Common myeloid progenitor, CD34-positive (primary cell): ENCODE measurements at regions not wholly inside any gene's neighbourhood (a gene's known extent, or its start where the extent isn't known, plus 50 kb on each side); places are given as distances from the start of the nearest gene placed in this dataset.

Source experiments
- CTCF ChIA-PET: fragments of 350-600 bp; sonication (Branson Sonifier 250); formaldehyde crosslinking; loops from one replicate; lab custom pipeline; 2021; ENCODE audit warnings: antibody characterized with exemption; lab: Charles Lee
- POLR2A ChIA-PET: fragments of 350-600 bp; sonication (Branson Sonifier 250); formaldehyde crosslinking; loops from one replicate; lab custom pipeline; 2021; ENCODE audit warnings: antibody characterized with exemption; lab: Charles Lee
- DNase-seq, 3 donors: peaks; one replicate each; pipeline versions ENCODE4 v3.0.0 to v3.0.0-alpha.2; 2013
- H3K27ac ChIP-seq, 2 experiments: 1 replicate in 1 of 2; 2 replicates in 1 of 2; pipeline ENCODE4 v1.7.0; 2013; ENCODE audit warnings: inconsistent platforms in 2 of 2, low read length in 2 of 2, mild to moderate bottlenecking in 2 of 2, low read depth in 1 of 2, moderate library complexity in 1 of 2; ENCODE audit not compliant: severe bottlenecking in 2 of 2, insufficient read depth in 1 of 2, poor library complexity in 1 of 2
- H3K27me3 ChIP-seq, 5 experiments: replicated peaks in 2 of 5; 1 replicate in 3 of 5; 2 replicates in 2 of 5; pipeline versions ENCODE4 v1.6.1 to v1.7.0; 2013; ENCODE audit warnings: low read length in 4 of 5, mild to moderate bottlenecking in 2 of 5, moderate library complexity in 2 of 5, inconsistent platforms in 1 of 5; ENCODE audit not compliant: insufficient read depth in 5 of 5, control insufficient read depth in 4 of 5
- H3K36me3 ChIP-seq, 4 experiments: 1 replicate in 2 of 4; 2 replicates in 2 of 4; pipeline versions ENCODE4 v1.6.1 to v1.7.0; 2013; ENCODE audit warnings: low read length in 3 of 4, control low read depth in 1 of 4, mild to moderate bottlenecking in 1 of 4; ENCODE audit not compliant: control insufficient read depth in 4 of 4, insufficient read depth in 4 of 4
- H3K4me1 ChIP-seq, 4 experiments: 1 replicate in 3 of 4; 2 replicates in 1 of 4; pipeline versions ENCODE4 v1.6.1 to v1.7.1; 2013; ENCODE audit warnings: low read length in 3 of 4, mild to moderate bottlenecking in 3 of 4, control low read depth in 1 of 4, inconsistent platforms in 1 of 4, moderate library complexity in 1 of 4; ENCODE audit not compliant: control insufficient read depth in 4 of 4, insufficient read depth in 4 of 4; ENCODE audit errors: control extremely low read depth in 1 of 4
- H3K4me3 ChIP-seq, 7 experiments: 1 replicate in 4 of 7; 2 replicates in 3 of 7; pipeline versions ENCODE4 v1.5.1 to v1.7.0; 2013; ENCODE audit warnings: mild to moderate bottlenecking in 7 of 7, low read length in 6 of 7, moderate library complexity in 6 of 7, inconsistent platforms in 2 of 7, low read depth in 2 of 7, control low read depth in 1 of 7; ENCODE audit not compliant: insufficient read depth in 4 of 7, control insufficient read depth in 1 of 7; ENCODE audit errors: extremely low read depth in 1 of 7
- H3K9me3 ChIP-seq, 5 experiments: 1 replicate in 4 of 5; 2 replicates in 1 of 5; pipeline versions ENCODE4 v1.6.1 to v1.7.1; 2013; ENCODE audit warnings: low read length in 4 of 5, mild to moderate bottlenecking in 2 of 5, inconsistent platforms in 1 of 5, low read depth in 1 of 5, moderate library complexity in 1 of 5; ENCODE audit not compliant: control insufficient read depth in 4 of 5, insufficient read depth in 2 of 5; ENCODE audit errors: control extremely low read depth in 1 of 5
- WGBS: methylation state at CpG from one replicate; pipeline ENCODE4 v1.1.5; 2013; ENCODE audit not compliant: insufficient coverage; 5-methylcytosine and 5-hydroxymethylcytosine counted together

DNA sequence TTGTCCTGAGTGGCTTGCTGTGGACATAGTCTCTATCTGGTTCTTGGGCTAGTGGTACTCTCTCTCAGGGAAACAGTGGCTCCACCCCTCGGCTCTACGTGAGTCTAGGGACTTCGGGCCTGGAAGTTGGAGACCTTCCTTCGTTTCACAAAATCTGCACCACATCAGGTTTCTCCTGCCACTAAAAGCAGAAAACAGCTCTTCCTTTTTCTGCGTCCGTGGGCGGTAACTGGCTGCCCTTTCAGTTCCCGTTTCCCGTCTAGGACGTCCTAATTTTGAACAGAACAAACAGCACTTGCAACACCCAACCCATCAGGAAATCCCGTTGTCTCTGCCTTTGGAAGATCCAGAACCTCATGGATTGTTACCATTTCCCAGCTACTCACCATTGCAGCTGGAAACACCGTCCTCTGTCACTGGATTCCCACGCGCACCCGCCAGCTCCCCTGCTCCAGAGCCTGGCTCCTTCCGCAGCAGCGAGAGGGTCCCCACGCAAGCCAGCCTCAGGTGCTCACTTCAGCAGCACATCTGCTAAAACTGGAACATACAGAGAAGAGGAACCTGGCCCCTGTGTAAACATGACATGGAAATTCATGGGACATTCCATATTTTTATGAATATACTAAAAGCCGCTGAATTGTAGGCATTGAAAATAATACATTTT, 311.4 kb upstream of the AKR1E2 start:
- CTCF ChIA-PET, result no interaction called here
- H3K4me3 ChIP-seq, result peak overlapping the region in 4 of 7 experiments; percentile 21 to 60 (median 50)

GRCh38 chr10:4512671-4513240, 313.3 kb upstream of the AKR1E2 start:
- Histone ChIP-seq H3K27me3 (no peaks in the 10 kb centered on the region), H3K4me3 (no peak overlapping the region), H3K27ac (no peak overlapping the region), H3K4me1 (peaks cover 5 to 11% (median 7%) of the 10 kb centered on the region in 4 experiments), H3K36me3 (no peaks in the 10 kb centered on the region), H3K9me3 (peaks cover 0 to 4% (median 0%) of the 10 kb centered on the region in 5 experiments)
- CTCF ChIA-PET, result no interaction called here
- DNase-seq, result peak; percentile 7 to 19 (median 13)
- 86% methylated on average over 5 of the region's 6 CpGs for WGBS
- POLR2A ChIA-PET, result no interaction called here

More for the DNA sequence above, 311.4 kb upstream of the AKR1E2 start:
- H3K36me3 ChIP-seq, result no peaks in the 10 kb centered on the region
- H3K4me1 ChIP-seq, result peaks cover 5 to 11% (median 7%) of the 10 kb centered on the region in 4 experiments
- POLR2A ChIA-PET, result no interaction called here
- peaks cover 0 to 4% (median 0%) of the 10 kb centered on the region in 5 experiments for H3K9me3 ChIP-seq
- H3K27ac ChIP-seq, result no peak overlapping the region
- DNase-seq, result peak; percentile 15 to 66 (median 58)
- 16% methylated on average over 12 of the region's 19 CpGs for WGBS
- H3K27me3 ChIP-seq, result no peaks in the 10 kb centered on the region

- POLR2A ChIA-PET, result no interaction called here
- peaks cover 0 to 4% (median 0%) of the 10 kb centered on the region in 5 experiments for H3K9me3 ChIP-seq
- peaks cover 5 to 11% (median 7%) of the 10 kb centered on the region in 4 experiments for H3K4me1 ChIP-seq
- no peak overlapping the region for H3K27ac ChIP-seq
- no CpG with 5 or more reads among the region's 5 CpGs for WGBS
- DNase-seq, result no peak
- no peaks in the 10 kb centered on the region for H3K36me3 ChIP-seq
- CTCF ChIA-PET, result no interaction called here
- H3K27me3 ChIP-seq, result no peaks in the 10 kb centered on the region
- no peak overlapping the region for H3K4me3 ChIP-seq
Observed at GRCh38 chr10:4512196-4512595, 313.8 kb upstream of the AKR1E2 start.

- Histone ChIP-seq H3K4me1 (peaks cover 5 to 11% (median 7%) of the 10 kb centered on the region in 4 experiments), H3K27me3 (no peaks in the 10 kb centered on the region), H3K27ac (no peak overlapping the region), H3K4me3 (no peak overlapping the region), H3K36me3 (no peaks in the 10 kb centered on the region), H3K9me3 (peaks cover 0 to 2% (median 0%) of the 10 kb centered on the region in 5 experiments)
- WGBS, result 100% methylated on average over 1 of the region's 4 CpGs
- ChIA-PET CTCF (no interaction called here), POLR2A (no interaction called here)
- DNase-seq, result no peak
Observed at GRCh38 chr10:4511509-4511908, 314.5 kb upstream of the AKR1E2 start.

DNA sequence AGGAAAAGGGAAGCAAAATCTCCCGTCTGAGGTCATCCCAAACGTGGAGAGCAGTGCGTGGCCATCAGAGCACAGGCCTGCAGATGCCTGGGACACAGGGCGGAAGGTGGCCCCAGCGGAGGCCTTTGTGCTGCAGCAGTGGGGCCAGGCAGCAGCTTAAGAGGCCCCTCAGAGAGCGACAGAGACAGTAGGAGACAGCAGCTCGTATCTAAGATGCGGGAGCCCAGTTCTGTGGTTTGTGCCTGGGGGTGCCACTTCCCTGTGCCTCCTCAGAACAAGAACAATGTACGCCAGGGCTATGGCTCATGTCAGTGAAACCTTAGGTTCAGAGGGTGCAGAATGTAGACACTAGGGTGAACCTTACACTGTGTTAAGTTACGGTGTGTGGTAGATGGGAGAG, 316.6 kb upstream of the AKR1E2 start:
- CTCF ChIA-PET, result no interaction called here

GRCh38 chr10:4506095-4506494, 319.9 kb upstream of the AKR1E2 start:
- Histone ChIP-seq H3K9me3 (no peaks in the 10 kb centered on the region), H3K27ac (no peak overlapping the region), H3K36me3 (no peaks in the 10 kb centered on the region), H3K4me3 (no peak overlapping the region), H3K4me1 (no peaks in the 10 kb centered on the region), H3K27me3 (no peaks in the 10 kb centered on the region)
- POLR2A ChIA-PET, result no interaction called here
- no peak for DNase-seq
- CTCF ChIA-PET, result no interaction called here
- 100% methylated on average over 1 of the region's 2 CpGs for WGBS

More for the DNA sequence above, 316.6 kb upstream of the AKR1E2 start:
- Histone ChIP-seq H3K27ac (no peak overlapping the region), H3K4me3 (no peak overlapping the region), H3K9me3 (no peaks in the 10 kb centered on the region), H3K27me3 (no peaks in the 10 kb centered on the region), H3K4me1 (peaks cover 3 to 7% (median 5%) of the 10 kb centered on the region in 4 experiments), H3K36me3 (no peaks in the 10 kb centered on the region)
- 96% methylated on average over 8 of the region's 10 CpGs for WGBS
- POLR2A ChIA-PET, result no interaction called here
- DNase-seq, result no peak

- ChIA-PET CTCF (no interaction called here), POLR2A (no interaction called here)
- no peak overlapping the region for H3K27ac ChIP-seq
- H3K4me1 ChIP-seq, result no peaks in the 10 kb centered on the region
- no peak for DNase-seq
- H3K27me3 ChIP-seq, result no peaks in the 10 kb centered on the region
- H3K4me3 ChIP-seq, result no peak overlapping the region
- no peaks in the 10 kb centered on the region for H3K9me3 ChIP-seq
- WGBS, result 89% methylated on average over 4 of the region's 5 CpGs
- H3K36me3 ChIP-seq, result no peaks in the 10 kb centered on the region
Observed at GRCh38 chr10:4504550-4504949, 321.5 kb upstream of the AKR1E2 start.
